Sigmoid colon (tissue), 4 donors: ENCODE measurements at regions not wholly inside any gene's neighbourhood (a gene's known extent, or its start where the extent isn't known, plus 50 kb on each side); places are given as distances from the start of the nearest gene placed in this dataset.

Experiments
- CTCF ChIP-seq, 4 experiments: fragments of 450-650 bp in 3 of 4; fragments of 200-600 bp in 1 of 4; IDR thresholded peaks; one replicate each; pipeline ENCODE4 v1.5.1; 2016 to 2019; ENCODE audit warnings: antibody characterized with exemption in 4 of 4, mild to moderate bottlenecking in 3 of 4, moderate library complexity in 2 of 4
- EP300 ChIP-seq, 4 donors: sonication (generic); formaldehyde crosslinking; IDR thresholded peaks; one replicate each; pipeline ENCODE4 v1.6.1; 2017; ENCODE audit warnings: antibody characterized with exemption in 4 of 4
- POLR2A ChIP-seq, 2 donors: fragments of 450-650 bp; IDR thresholded peaks; one replicate each; pipeline ENCODE4 v1.6.1; 2016; ENCODE audit warnings: antibody characterized with exemption in 2 of 2, mild to moderate bottlenecking in 2 of 2, moderate library complexity in 2 of 2
- POLR2AphosphoS5 ChIP-seq, 4 donors: sonication (generic); formaldehyde crosslinking; IDR thresholded peaks; one replicate each; pipeline ENCODE4 v1.6.1; 2017; ENCODE audit warnings: antibody characterized with exemption in 4 of 4

GRCh38 chr4:82046796-82047195, 327.0 kb downstream of the HNRNPD start:
- TF ChIP-seq CTCF (IDR thresholded peaks at IDR 0.05) (no peak), POLR2A (IDR thresholded peaks at IDR 0.05) (no peak), EP300 (IDR thresholded peaks at IDR 0.05) (no peak), POLR2AphosphoS5 (IDR thresholded peaks at IDR 0.05) (no peak)
